OCI-LY1 (cell line): ENCODE measurements at regions not wholly inside any gene's neighbourhood (a gene's known extent, or its start where the extent isn't known, plus 50 kb on each side); places are given as distances from the start of the nearest gene placed in this dataset.

Source experiments
- H2AFZ ChIP-seq: fragments of 200-600 bp; sonication (generic), shearing (Covaris generic); 2 replicates; pipeline ENCODE4 v1.6.0; 2014; ENCODE audit warnings: antibody characterized with exemption, mild to moderate bottlenecking, low read length
- H3F3A ChIP-seq: fragments of 200-600 bp; sonication (generic), shearing (Covaris generic); 2 replicates; pipeline ENCODE4 v1.6.0; 2014; ENCODE audit warnings: mild to moderate bottlenecking, antibody characterized with exemption, low read length, moderate library complexity; ENCODE audit not compliant: insufficient read depth
- H3K27ac ChIP-seq: fragments of 200-600 bp; sonication (generic); 2 replicates; pipeline ENCODE4 v1.5.1; 2014; ENCODE audit warnings: low read length, mixed run types, mild to moderate bottlenecking, low read depth; ENCODE audit not compliant: poor library complexity, severe bottlenecking
- H3K27me3 ChIP-seq: fragments of 200-600 bp; sonication (generic); 2 replicates; pipeline ENCODE4 v1.6.0; 2014; ENCODE audit warnings: antibody characterized with exemption, mild to moderate bottlenecking, low read length, moderate library complexity; ENCODE audit not compliant: insufficient read depth
- H3K36me3 ChIP-seq: fragments of 200-600 bp; sonication (generic); 2 replicates; pipeline ENCODE4 v1.6.1; 2014; ENCODE audit warnings: mild to moderate bottlenecking, antibody characterized with exemption, low read length, moderate library complexity, mixed read lengths; ENCODE audit not compliant: insufficient read depth
- H3K4me1 ChIP-seq: fragments of 200-600 bp; sonication (generic); 2 replicates; pipeline ENCODE4 v1.5.1; 2014; ENCODE audit warnings: mild to moderate bottlenecking, low read length, moderate library complexity; ENCODE audit not compliant: insufficient read depth, severe bottlenecking
- H3K4me2 ChIP-seq: fragments of 200-600 bp; sonication (generic), shearing (Covaris generic); 2 replicates; pipeline ENCODE4 v1.6.1; 2014; ENCODE audit warnings: low read length
- H3K4me3 ChIP-seq: fragments of 200-600 bp; sonication (generic); 2 replicates; pipeline ENCODE4 v1.5.1; 2014; ENCODE audit warnings: low read length, low read depth, mild to moderate bottlenecking, mixed read lengths; ENCODE audit not compliant: poor library complexity, severe bottlenecking
- H3K79me2 ChIP-seq: fragments of 200-600 bp; shearing (Covaris generic); 2 replicates; pipeline ENCODE4 v1.6.1; 2016; ENCODE audit warnings: mixed run types, low read length, mixed read lengths; ENCODE audit not compliant: insufficient read depth
- H3K9ac ChIP-seq: fragments of 200-600 bp; sonication (generic), shearing (Covaris generic); 2 replicates; pipeline ENCODE4 v1.6.1; 2014; ENCODE audit warnings: mild to moderate bottlenecking, low read length, mixed read lengths
- H3K9me2 ChIP-seq: fragments of 200-600 bp; sonication (generic), shearing (Covaris generic); 2 replicates; pipeline ENCODE4 v1.6.1; 2014; ENCODE audit warnings: low read depth, mild to moderate bottlenecking, low read length, mixed read lengths
- H3K9me3 ChIP-seq: fragments of 200-600 bp; shearing (Covaris generic); 2 replicates; pipeline ENCODE4 v1.6.1; 2014; ENCODE audit warnings: low read length, mixed read lengths
- H4K20me1 ChIP-seq: fragments of 200-600 bp; sonication (generic), shearing (Covaris generic); 2 replicates; pipeline ENCODE4 v1.6.0; 2016; ENCODE audit warnings: mild to moderate bottlenecking, low read length; ENCODE audit not compliant: insufficient read depth
- CTCF ChIP-seq: fragments of 200-600 bp; sonication (generic), shearing (Covaris generic); IDR thresholded peaks from 2 replicates; pipeline ENCODE4 v1.5.1; 2017; ENCODE audit warnings: mild to moderate bottlenecking, antibody characterized with exemption, low read length, moderate library complexity, mixed read lengths
- EZH2 ChIP-seq: fragments of 200-600 bp; sonication (generic), shearing (Covaris generic); IDR thresholded peaks from 2 replicates; pipeline ENCODE4 v1.8.0; 2017; ENCODE audit warnings: borderline replicate concordance, mixed run types, mild to moderate bottlenecking, antibody characterized with exemption, low read length, moderate library complexity, mixed read lengths

- Histone ChIP-seq H3K4me2 (no peak overlapping the region), H3K4me1 (no peaks in the 10 kb centered on the region), H3K9me2 (no peaks in the 10 kb centered on the region), H3K79me2 (no peaks in the 10 kb centered on the region), H3K27me3 (no peaks in the 10 kb centered on the region), H3F3A (no peaks in the 10 kb centered on the region), H3K9ac (no peak overlapping the region), H3K4me3 (no peak overlapping the region), H2AFZ (no peak overlapping the region), H4K20me1 (no peaks in the 10 kb centered on the region), H3K9me3 (no peaks in the 10 kb centered on the region), H3K27ac (no peak overlapping the region), H3K36me3 (no peaks in the 10 kb centered on the region)
- no peak for TF ChIP-seq EZH2
- no peak for TF ChIP-seq CTCF
Measured at GRCh38 chrX:131910586-131910985, 112.5 kb upstream of the STK26 start.

GRCh38 chrX:131915488-131915887 is 107.6 kb upstream of the STK26 start:
- no peaks in the 10 kb centered on the region for H3K4me1 ChIP-seq
- no peaks in the 10 kb centered on the region for H3K9me2 ChIP-seq
- H3K27me3 ChIP-seq, result no peaks in the 10 kb centered on the region
- no peaks in the 10 kb centered on the region for H3K79me2 ChIP-seq
- no peak overlapping the region for H2AFZ ChIP-seq
- H3K9ac ChIP-seq, result no peak overlapping the region
- H3K9me3 ChIP-seq, result no peaks in the 10 kb centered on the region
- H3F3A ChIP-seq, result no peaks in the 10 kb centered on the region
- TF ChIP-seq EZH2 (no peak), CTCF (no peak)
- no peaks in the 10 kb centered on the region for H4K20me1 ChIP-seq
- H3K4me2 ChIP-seq, result no peak overlapping the region
- no peaks in the 10 kb centered on the region for H3K36me3 ChIP-seq
- no peak overlapping the region for H3K27ac ChIP-seq
- no peak overlapping the region for H3K4me3 ChIP-seq

- Histone ChIP-seq H3K4me2 (no peak overlapping the region), H3K9me2 (no peaks in the 10 kb centered on the region), H3K27me3 (no peaks in the 10 kb centered on the region), H3K9ac (no peak overlapping the region), H3K36me3 (no peaks in the 10 kb centered on the region), H3K9me3 (no peaks in the 10 kb centered on the region), H4K20me1 (no peaks in the 10 kb centered on the region), H3K27ac (no peak overlapping the region), H2AFZ (no peak overlapping the region), H3F3A (no peaks in the 10 kb centered on the region), H3K4me3 (no peak overlapping the region), H3K79me2 (no peaks in the 10 kb centered on the region), H3K4me1 (no peaks in the 10 kb centered on the region)
- TF ChIP-seq CTCF (no peak), EZH2 (no peak)
Measured at GRCh38 chrX:131917588-131917987, 105.5 kb upstream of the STK26 start.
